ENCODE measurements at regions not wholly inside any gene's neighbourhood (a gene's known extent, or its start where the extent isn't known, plus 50 kb on each side); places are given as distances from the start of the nearest gene placed in this dataset.
"Not testable (repeated sequence)": the region's sequence is repeated elsewhere in the genome, so short reads cannot be mapped to it uniquely, and the experiment has no call there.

DNA sequence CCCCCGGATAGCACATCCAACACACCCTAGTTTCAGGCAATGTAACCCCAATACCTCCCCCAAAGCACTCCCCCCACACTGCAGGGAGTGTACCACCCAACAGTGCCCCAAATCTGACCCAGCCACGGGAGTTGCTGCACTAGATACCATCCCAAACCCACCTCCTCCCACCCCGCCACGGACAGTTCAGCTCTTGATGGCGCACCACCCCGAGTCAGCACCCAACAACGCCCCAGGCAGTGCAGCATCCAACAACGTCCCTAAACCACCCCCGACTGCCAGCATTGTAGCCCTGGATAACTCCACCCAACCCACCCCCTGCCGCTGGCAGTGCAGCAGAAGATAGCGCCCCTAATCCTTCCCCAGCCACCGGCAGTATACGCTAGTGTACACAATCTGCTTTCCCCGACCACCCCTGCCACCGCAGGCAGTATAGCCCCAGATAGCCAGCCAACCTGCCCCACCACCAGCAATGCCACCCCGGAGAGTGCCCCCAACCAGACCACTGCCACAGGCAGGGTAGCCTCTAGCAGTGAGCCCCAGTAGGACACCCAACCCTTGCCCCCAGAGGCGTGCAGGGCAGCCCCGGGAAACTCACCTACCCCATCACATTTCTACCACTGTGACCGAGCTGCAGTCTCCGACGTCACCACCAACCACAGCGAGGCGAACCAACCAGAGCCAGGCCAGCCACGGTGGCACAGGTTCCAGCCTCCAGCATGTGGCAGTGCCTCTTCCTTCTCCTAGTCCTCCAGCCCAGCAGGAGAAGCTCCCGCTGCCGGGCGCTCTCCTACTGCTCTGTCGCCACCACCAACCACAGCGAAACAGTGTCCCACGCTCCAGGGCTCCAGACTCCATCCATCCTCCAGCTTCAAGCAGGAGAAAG, 178.1 kb downstream of the POTEB3 start:
- H3K9me3 ChIP-seq: no peaks in the 10 kb centered on the region
- ATAC-seq (peak in 2 of 4 donors; percentile 22 to 54), DNase-seq (peak; percentile 28 to 59 (median 35))
- no peak overlapping the region for H3K4me3 ChIP-seq
- no peak for TF ChIP-seq POLR2A (IDR thresholded peaks at IDR 0.05)
- TF ChIP-seq, protein P1, sequence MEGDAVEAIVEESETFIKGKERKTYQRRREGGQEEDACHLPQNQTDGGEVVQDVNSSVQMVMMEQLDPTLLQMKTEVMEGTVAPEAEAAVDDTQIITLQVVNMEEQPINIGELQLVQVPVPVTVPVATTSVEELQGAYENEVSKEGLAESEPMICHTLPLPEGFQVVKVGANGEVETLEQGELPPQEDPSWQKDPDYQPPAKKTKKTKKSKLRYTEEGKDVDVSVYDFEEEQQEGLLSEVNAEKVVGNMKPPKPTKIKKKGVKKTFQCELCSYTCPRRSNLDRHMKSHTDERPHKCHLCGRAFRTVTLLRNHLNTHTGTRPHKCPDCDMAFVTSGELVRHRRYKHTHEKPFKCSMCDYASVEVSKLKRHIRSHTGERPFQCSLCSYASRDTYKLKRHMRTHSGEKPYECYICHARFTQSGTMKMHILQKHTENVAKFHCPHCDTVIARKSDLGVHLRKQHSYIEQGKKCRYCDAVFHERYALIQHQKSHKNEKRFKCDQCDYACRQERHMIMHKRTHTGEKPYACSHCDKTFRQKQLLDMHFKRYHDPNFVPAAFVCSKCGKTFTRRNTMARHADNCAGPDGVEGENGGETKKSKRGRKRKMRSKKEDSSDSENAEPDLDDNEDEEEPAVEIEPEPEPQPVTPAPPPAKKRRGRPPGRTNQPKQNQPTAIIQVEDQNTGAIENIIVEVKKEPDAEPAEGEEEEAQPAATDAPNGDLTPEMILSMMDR (IDR thresholded peaks at IDR 0.05): no peak
- H3K27ac ChIP-seq: no peak overlapping the region
- intact Hi-C loops (cut with DNase I): no loop called here
- H3K27me3 ChIP-seq: peaks cover 0 to 5% of the 10 kb centered on the region in 2 donors
- no peaks in the 10 kb centered on the region for H3K36me3 ChIP-seq
- H3K4me1 ChIP-seq: no peaks in the 10 kb centered on the region
- 79% methylated on average over 28 of the region's 30 CpGs for WGBS (ENCODE audit: insufficient coverage, low coverage, low lambda C conversion rate, missing lambda C conversion rate)

DNA sequence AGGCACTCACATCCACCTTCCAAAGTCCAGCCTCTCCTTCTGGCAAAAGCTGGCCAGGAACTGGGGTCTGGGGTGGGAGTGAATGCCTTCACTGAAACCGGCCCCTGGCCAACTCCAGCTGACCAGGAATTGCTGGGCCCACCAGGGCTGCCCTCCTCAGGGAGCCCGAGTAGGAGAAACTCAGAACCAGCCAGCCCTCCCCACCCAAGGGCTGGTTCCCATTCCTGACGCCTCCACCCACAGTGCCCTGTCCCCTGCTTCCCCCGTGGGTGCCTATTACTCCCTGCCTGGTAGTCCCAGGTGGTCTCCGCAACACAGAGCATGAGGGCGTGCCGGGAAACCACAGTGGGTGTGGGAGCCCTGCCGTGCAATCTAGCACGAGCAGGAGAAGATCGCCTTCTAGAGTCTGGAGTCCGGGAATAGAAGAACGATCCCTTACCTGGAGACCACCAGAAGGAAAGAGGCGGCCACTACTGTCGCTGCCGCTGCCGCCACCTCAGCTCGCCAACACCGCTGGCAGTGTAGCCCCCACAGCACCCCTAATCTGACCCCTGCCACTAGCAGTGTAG, 178.8 kb downstream of the POTEB3 start:
- intact Hi-C loops (cut with DNase I): no loop called here
- Histone ChIP-seq H3K4me3 (no peak overlapping the region), H3K9me3 (no peaks in the 10 kb centered on the region), H3K27me3 (peaks cover 0 to 5% of the 10 kb centered on the region in 2 donors), H3K4me1 (no peaks in the 10 kb centered on the region), H3K36me3 (no peaks in the 10 kb centered on the region), H3K27ac (no peak overlapping the region)
- TF ChIP-seq POLR2A (IDR thresholded peaks at IDR 0.05): no peak
- TF ChIP-seq, protein P1 (IDR thresholded peaks at IDR 0.05): no peak
- ATAC-seq: peak in 2 of 4 donors; percentile 24 to 47
- WGBS (ENCODE audit: insufficient coverage, low coverage, low lambda C conversion rate, missing lambda C conversion rate): 74% methylated on average over 18 of the region's 18 CpGs
- peak; percentile 14 to 52 (median 28) for DNase-seq

DNA sequence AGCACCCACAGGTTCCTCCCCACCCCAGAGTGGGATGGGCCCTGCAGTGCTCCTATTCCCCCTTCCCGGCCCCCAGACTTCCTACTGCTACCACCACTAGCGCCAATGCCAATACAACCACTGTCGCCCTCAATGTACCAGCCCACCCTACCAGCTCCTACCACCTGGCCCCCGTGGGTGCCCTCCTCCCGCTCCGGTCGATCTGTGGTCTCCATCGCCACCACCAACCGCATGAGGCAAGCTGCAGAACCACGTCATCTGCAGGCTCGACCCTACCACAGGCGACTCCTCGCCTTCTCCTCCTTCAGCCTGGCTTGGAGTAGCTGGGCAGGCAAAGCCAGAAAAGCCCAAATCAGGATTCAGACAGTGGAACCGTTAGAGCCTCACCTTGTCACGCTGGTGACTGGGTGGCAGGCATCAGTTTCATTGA, 179.3 kb downstream of the POTEB3 start:
- intact Hi-C loops (cut with DNase I): no loop called here
- TF ChIP-seq, protein P1 (IDR thresholded peaks at IDR 0.05): no peak
- TF ChIP-seq POLR2A (IDR thresholded peaks at IDR 0.05): no peak
- peak; percentile 19 to 56 (median 48) for DNase-seq
- WGBS (ENCODE audit: insufficient coverage, low coverage, low lambda C conversion rate, missing lambda C conversion rate): 65% methylated on average over 15 of the region's 15 CpGs
- H3K36me3 ChIP-seq: no peaks in the 10 kb centered on the region
- H3K27me3 ChIP-seq: peaks cover 0 to 5% of the 10 kb centered on the region in 2 donors
- no peak overlapping the region for H3K27ac ChIP-seq
- no peaks in the 10 kb centered on the region for H3K9me3 ChIP-seq
- H3K4me3 ChIP-seq: no peak overlapping the region
- no peaks in the 10 kb centered on the region for H3K4me1 ChIP-seq
- peak in 1 of 4 donors; percentile 42 for ATAC-seq

DNA sequence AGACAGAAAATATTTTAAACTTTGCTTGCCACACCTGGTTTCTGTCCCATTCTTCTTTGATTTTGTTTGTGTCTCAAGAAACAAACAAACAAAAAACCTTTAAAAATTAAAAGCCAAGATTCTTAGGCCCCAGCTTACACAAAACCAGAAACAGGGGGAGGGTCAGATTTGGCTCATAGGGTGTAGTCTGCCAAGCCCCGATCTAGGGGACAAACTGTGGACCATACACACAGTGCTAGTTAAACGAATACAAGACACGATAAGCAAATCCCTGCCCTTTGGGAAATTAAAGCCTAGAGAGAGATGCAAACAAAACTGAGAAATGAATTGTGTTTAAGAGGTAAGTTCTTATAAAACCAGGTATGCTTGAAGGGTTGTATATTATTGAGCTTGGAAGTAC, 181.7 kb downstream of the POTEB3 start:
- DNase-seq; H3K4me3 ChIP-seq; ATAC-seq; H3K4me1 ChIP-seq; intact Hi-C loops (cut with DNase I); H3K27ac ChIP-seq; H3K36me3 ChIP-seq; H3K9me3 ChIP-seq; H3K27me3 ChIP-seq: not testable (repeated sequence)
- 57% methylated on average over 3 of the region's 3 CpGs for WGBS (ENCODE audit: insufficient coverage, low coverage, low lambda C conversion rate, missing lambda C conversion rate)

DNA sequence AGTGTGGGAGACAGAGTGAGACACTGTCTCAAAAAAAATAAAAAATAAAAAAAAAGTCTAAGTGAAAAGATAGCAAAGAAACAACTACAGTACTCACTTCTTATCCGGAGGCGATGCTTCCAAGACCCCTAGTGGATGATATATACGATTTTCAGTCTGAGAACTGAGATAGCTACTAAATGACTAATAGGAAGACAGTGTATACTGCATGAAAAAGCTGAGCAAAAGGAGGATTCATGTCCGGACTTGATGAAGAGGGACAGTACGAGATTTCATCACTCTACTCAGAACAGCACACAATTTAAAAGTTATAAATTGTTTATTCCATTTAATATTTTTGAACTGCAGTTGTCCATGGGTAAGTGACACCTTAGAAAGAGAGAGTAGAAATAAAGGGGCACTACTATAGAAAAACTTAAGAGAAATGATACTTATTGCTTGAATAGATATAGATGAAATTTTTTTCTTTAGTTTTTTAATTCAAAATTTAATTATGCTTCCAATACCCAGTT, 190.7 kb downstream of the POTEB3 start:
- H3K36me3 ChIP-seq; H3K27ac ChIP-seq; H3K4me1 ChIP-seq; H3K9me3 ChIP-seq; H3K4me3 ChIP-seq; intact Hi-C loops (cut with DNase I); ATAC-seq; DNase-seq; H3K27me3 ChIP-seq: not testable (repeated sequence)
- WGBS (ENCODE audit: insufficient coverage, low coverage, low lambda C conversion rate, missing lambda C conversion rate): 36% methylated on average over 5 of the region's 5 CpGs

Small RNA genes lying in the stretch of these regions (small RNA-seq; reads per million reads assigned to genes)
- gene RNU6-1235P: 0 reads per million in 2 experiments

All from right lobe of liver (tissue), 6 donors.